Endothelial cell of umbilical vein (primary cell): ENCODE measurements at regions not wholly inside any gene's neighbourhood (a gene's known extent, or its start where the extent isn't known, plus 50 kb on each side); places are given as distances from the start of the nearest gene placed in this dataset.
"Not testable (repeated sequence)": the region's sequence is repeated elsewhere in the genome, so short reads cannot be mapped to it uniquely, and the experiment has no call there.

Experiments
- BruUV-seq: library from RNA; stranded (reverse); fragments of 400-500 nt; replicated peaks from 2 replicates; lab custom pipeline; 2021; lab: Mats Ljungman, UMichigan
- CTCF ChIA-PET: fragments of 300-600, 350-600 bp; sonication (Branson Sonifier 250); formaldehyde crosslinking; loops from one replicate; lab custom pipeline; 2021; ENCODE audit warnings: antibody characterized with exemption, inconsistent platforms; lab: Charles Lee
- POLR2A ChIA-PET: fragments of 300-600, 350-600 bp; sonication (Branson Sonifier 250); formaldehyde crosslinking; loops from one replicate; lab custom pipeline; 2021; ENCODE audit warnings: antibody characterized with exemption, inconsistent platforms; lab: Charles Lee
- DNase-seq: peaks from one replicate; pipeline ENCODE4 v3.0.0-alpha.2; 2011; ENCODE audit warnings: low read depth, low spot score
- FAIRE-seq: peaks from 2 replicates; lab custom pipeline; 2011; peaks lifted over from hg19 to GRCh38; lab: Jason Lieb, UNC
- H2AFZ ChIP-seq: 2 replicates; pipeline ENCODE4 v1.6.0; 2012; ENCODE audit warnings: low read depth, low read length, control low read depth, inconsistent platforms
- H3K27ac ChIP-seq: 2 replicates; pipeline ENCODE4 v1.5.1; 2011; ENCODE audit warnings: low read depth, mild to moderate bottlenecking, control low read depth, low read length, moderate library complexity; ENCODE audit not compliant: insufficient read depth
- H3K27me3 ChIP-seq, 2 experiments: 2 replicates each; pipeline versions ENCODE4 v1.6.0 to v1.6.1; 2011; ENCODE audit warnings: low read length in 2 of 2, mixed read lengths in 1 of 2; ENCODE audit not compliant: control insufficient read depth in 2 of 2, insufficient read depth in 2 of 2
- H3K36me3 ChIP-seq, 2 experiments: 2 replicates in 1 of 2; 3 replicates in 1 of 2; pipeline ENCODE4 v1.5.1; 2011; ENCODE audit warnings: low read length in 2 of 2, mild to moderate bottlenecking in 1 of 2, moderate library complexity in 1 of 2; ENCODE audit not compliant: control insufficient read depth in 2 of 2, insufficient read depth in 2 of 2; ENCODE audit errors: extremely low read depth in 1 of 2
- H3K4me1 ChIP-seq: 3 replicates; pipeline ENCODE4 v1.5.1; 2011; ENCODE audit warnings: mild to moderate bottlenecking, low read length; ENCODE audit not compliant: control insufficient read depth, insufficient read depth; ENCODE audit errors: extremely low read depth
- H3K4me2 ChIP-seq: 2 replicates; pipeline ENCODE4 v1.6.1; 2011; ENCODE audit warnings: low read length, control low read depth, mixed read lengths; ENCODE audit not compliant: insufficient read depth
- H3K4me3 ChIP-seq, 3 experiments: fragments of 200-600 bp in 1 of 3; sonication (generic), shearing (Covaris generic) in 1 of 3; replicated peaks in 1 of 3; 2 replicates each; pipeline ENCODE4 v1.5.1; 2011 to 2016; ENCODE audit warnings: control low read depth in 3 of 3, low read length in 3 of 3, mild to moderate bottlenecking in 2 of 3, inconsistent platforms in 1 of 3, low read depth in 1 of 3, moderate library complexity in 1 of 3; ENCODE audit not compliant: insufficient read depth in 1 of 3
- H3K79me2 ChIP-seq: 2 replicates; pipeline ENCODE4 v1.6.0; 2012; ENCODE audit warnings: low read length, inconsistent platforms; ENCODE audit not compliant: control insufficient read depth, insufficient read depth
- H3K9ac ChIP-seq: replicated peaks from 2 replicates; pipeline ENCODE3; 2011; ENCODE audit warnings: low read length, control low read depth; ENCODE audit not compliant: insufficient read depth; ENCODE audit errors: extremely low read depth
- H3K9me1 ChIP-seq: replicated peaks from 3 replicates; pipeline ENCODE4 v1.6.0; 2011; ENCODE audit warnings: mild to moderate bottlenecking, low read length; ENCODE audit not compliant: control insufficient read depth, insufficient read depth; ENCODE audit errors: extremely low read depth
- H3K9me3 ChIP-seq: replicated peaks from 2 replicates; pipeline ENCODE4 v1.5.1; 2012; ENCODE audit warnings: low read length, inconsistent platforms; ENCODE audit not compliant: control insufficient read depth, insufficient read depth
- H4K20me1 ChIP-seq: replicated peaks from 2 replicates; pipeline ENCODE3; 2011; ENCODE audit warnings: mild to moderate bottlenecking, low read length; ENCODE audit not compliant: control insufficient read depth, insufficient read depth; ENCODE audit errors: extremely low read depth
- GATA2 ChIP-seq: IDR thresholded peaks from 2 replicates; pipeline ENCODE4 v1.7.0; 2011; ENCODE audit warnings: low read depth, mild to moderate bottlenecking, moderate library complexity, mixed read lengths, low read length; ENCODE audit not compliant: insufficient read length, insufficient read depth
- MYC ChIP-seq: IDR thresholded peaks from one replicate; pipeline ENCODE4 v1.6.1; 2011; ENCODE audit warnings: mild to moderate bottlenecking, low read depth, low read length
- dilution Hi-C: fragments of 300-500 bp; cut with MboI; formaldehyde crosslinking; loops from one replicate; pipeline ENCODE4 v1.15.0; 2019; ENCODE audit warnings: low sequenced_read_pairs; ENCODE audit not compliant: extremely low pct_ligation_motif_present
- intact Hi-C: fragments of 100-400 bp; cut with micrococcal nuclease; formaldehyde crosslinking; loops from one replicate; pipeline ENCODE4 v1.10.0; 2022
- TF ChIP-seq, protein P1 (sequence below), 2 donors: IDR thresholded peaks; 1 replicate in 1 of 2; 2 replicates in 1 of 2; pipeline ENCODE4 v1.5.1; 2011; ENCODE audit warnings: low read length in 2 of 2, mild to moderate bottlenecking in 2 of 2, moderate library complexity in 2 of 2, control low read depth in 1 of 2, inconsistent platforms in 1 of 2, low read depth in 1 of 2; ENCODE audit not compliant: insufficient read depth in 1 of 2; ENCODE audit errors: extremely low read depth in 1 of 2

DNA sequence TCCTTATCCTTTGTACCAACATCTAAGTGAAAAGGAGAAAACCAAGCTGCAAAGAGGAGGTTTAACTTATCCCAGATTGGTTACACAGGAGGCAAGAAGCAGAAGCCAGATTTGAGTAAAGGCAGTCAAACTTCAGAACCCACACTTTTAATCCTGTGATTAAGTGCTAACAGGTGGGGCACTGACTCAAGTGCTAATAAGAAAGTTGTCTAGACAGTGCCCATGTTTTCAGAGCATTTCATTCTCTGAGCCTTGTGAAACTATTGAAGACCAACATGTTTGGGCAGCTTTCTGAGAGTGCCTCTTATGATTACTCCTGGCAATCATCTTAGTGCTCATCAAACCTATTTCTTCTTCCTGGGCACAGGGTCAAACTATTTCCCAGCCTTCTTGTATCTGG lies 380.8 kb downstream of the KCNRG start:
- no peak for DNase-seq
- Histone ChIP-seq H3K4me1 (no peaks in the 10 kb centered on the region), H3K36me3 (no peaks in the 10 kb centered on the region), H2AFZ (no peak overlapping the region), H3K9me1 (no peaks in the 10 kb centered on the region), H3K9ac (no peak overlapping the region), H3K27me3 (no peaks in the 10 kb centered on the region), H3K79me2 (no peaks in the 10 kb centered on the region), H4K20me1 (no peaks in the 10 kb centered on the region), H3K9me3 (no peaks in the 10 kb centered on the region), H3K27ac (no peak overlapping the region), H3K4me3 (no peak overlapping the region), H3K4me2 (no peak overlapping the region)
- dilution Hi-C loops: no loop called here
- TF ChIP-seq MYC (no peak), GATA2 (no peak)
- TF ChIP-seq, protein P1, sequence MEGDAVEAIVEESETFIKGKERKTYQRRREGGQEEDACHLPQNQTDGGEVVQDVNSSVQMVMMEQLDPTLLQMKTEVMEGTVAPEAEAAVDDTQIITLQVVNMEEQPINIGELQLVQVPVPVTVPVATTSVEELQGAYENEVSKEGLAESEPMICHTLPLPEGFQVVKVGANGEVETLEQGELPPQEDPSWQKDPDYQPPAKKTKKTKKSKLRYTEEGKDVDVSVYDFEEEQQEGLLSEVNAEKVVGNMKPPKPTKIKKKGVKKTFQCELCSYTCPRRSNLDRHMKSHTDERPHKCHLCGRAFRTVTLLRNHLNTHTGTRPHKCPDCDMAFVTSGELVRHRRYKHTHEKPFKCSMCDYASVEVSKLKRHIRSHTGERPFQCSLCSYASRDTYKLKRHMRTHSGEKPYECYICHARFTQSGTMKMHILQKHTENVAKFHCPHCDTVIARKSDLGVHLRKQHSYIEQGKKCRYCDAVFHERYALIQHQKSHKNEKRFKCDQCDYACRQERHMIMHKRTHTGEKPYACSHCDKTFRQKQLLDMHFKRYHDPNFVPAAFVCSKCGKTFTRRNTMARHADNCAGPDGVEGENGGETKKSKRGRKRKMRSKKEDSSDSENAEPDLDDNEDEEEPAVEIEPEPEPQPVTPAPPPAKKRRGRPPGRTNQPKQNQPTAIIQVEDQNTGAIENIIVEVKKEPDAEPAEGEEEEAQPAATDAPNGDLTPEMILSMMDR (IDR thresholded peaks at IDR 0.05; ENCODE audit: extremely low read depth in 1 of 2, insufficient read depth in 1 of 2, low read depth in 1 of 2, low read length in 2 of 2): no peak
- no TSS peak for BruUV-seq
- ChIA-PET POLR2A (interaction anchor here (0.5 kb wide), 1 partner anchor 382 kb away, joined by 3 read pairs; no protein-coding TSS in a partner anchor), CTCF (no interaction called here)
- intact Hi-C loops: no loop called here
- no peak for FAIRE-seq

DNA sequence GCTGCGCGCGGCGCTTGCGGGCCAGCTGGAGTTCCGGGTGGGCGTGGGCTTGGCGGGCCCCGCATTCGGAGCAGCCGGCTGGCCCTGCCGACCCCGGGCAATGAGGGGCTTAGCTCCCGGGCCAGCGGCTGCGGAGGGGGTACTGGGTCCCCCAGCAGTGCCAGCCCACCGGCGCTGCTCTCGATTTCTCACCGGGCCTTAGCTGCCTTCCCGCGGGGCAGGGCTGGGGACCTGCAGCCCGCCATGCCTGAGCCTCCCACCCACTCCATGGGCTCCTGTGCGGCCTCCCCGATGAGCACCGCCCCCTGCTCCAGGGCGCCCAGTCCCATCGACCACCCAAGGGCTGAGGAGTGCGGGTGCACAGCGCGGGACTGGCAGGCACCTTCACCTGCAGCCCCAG lies 381.4 kb downstream of the KCNRG start:
- H3K4me3 ChIP-seq, dilution Hi-C loops, H4K20me1 ChIP-seq, BruUV-seq, H3K27ac ChIP-seq, H3K9ac ChIP-seq, H3K4me2 ChIP-seq, H3K27me3 ChIP-seq, H3K4me1 ChIP-seq, H3K9me3 ChIP-seq, FAIRE-seq, DNase-seq, intact Hi-C loops, H3K9me1 ChIP-seq, H3K79me2 ChIP-seq, H2AFZ ChIP-seq, H3K36me3 ChIP-seq, CTCF ChIA-PET: not testable (repeated sequence)
- POLR2A ChIA-PET: interaction anchor here (0.5 kb wide), 1 partner anchor 383 kb away, joined by 3 read pairs; no protein-coding TSS in a partner anchor
